HepG2 (cell line): ENCODE measurements at regions not wholly inside any gene's neighbourhood (a gene's known extent, or its start where the extent isn't known, plus 50 kb on each side); places are given as distances from the start of the nearest gene placed in this dataset.
"Not testable (repeated sequence)": the region's sequence is repeated elsewhere in the genome, so short reads cannot be mapped to it uniquely, and the experiment has no call there.

Experiments used
- ATAC-seq: fragments of 200-7000 bp; cut with Tn5 transposase; 3 replicates; pipeline ENCODE4 v1.9.1; 2020; ENCODE audit warnings: mild to moderate bottlenecking, moderate library complexity
- BruUV-seq: library from RNA; stranded (reverse); fragments of 400-500 nt; replicated peaks from 2 replicates; lab custom pipeline; 2021; lab: Mats Ljungman, UMichigan
- CTCF ChIA-PET: fragments of 300-600 bp; formaldehyde crosslinking; extraction: SDS; loops from one replicate; lab custom pipeline; 2021; ENCODE audit warnings: low total read pairs, inconsistent platforms, low intra/inter-chr PET ratio; lab: Yijun Ruan, JAX
- POLR2A ChIA-PET: fragments of 350-600 bp; sonication (Branson Sonifier 250); formaldehyde crosslinking; loops from one replicate; lab custom pipeline; 2020; ENCODE audit warnings: antibody characterized with exemption, inconsistent platforms; lab: Yijun Ruan, JAX
- DNase-seq: peaks from one replicate; pipeline ENCODE4 v3.0.0-alpha.2; 2015; ENCODE audit warnings: low spot score
- FAIRE-seq: peaks from 3 replicates; lab custom pipeline; 2011; peaks lifted over from hg19 to GRCh38; lab: Jason Lieb, UNC
- H2AFZ ChIP-seq: one replicate; pipeline ENCODE4 v1.6.1; 2011; ENCODE audit warnings: low read length, inconsistent platforms
- H3K27ac ChIP-seq: fragments of 300-600 bp; 3 replicates; pipeline ENCODE4 v1.8.0; 2011; ENCODE audit warnings: mixed run types, mild to moderate bottlenecking, mixed read lengths, low read length, inconsistent platforms; ENCODE audit not compliant: insufficient read depth; ENCODE audit errors: extremely low read length
- H3K27me3 ChIP-seq, 2 experiments: fragments of 200-600 bp in 1 of 2; 2 replicates in 1 of 2; 3 replicates in 1 of 2; pipeline versions ENCODE4 v1.6.0 to v1.8.0; 2011; ENCODE audit warnings: low read length in 2 of 2, mild to moderate bottlenecking in 2 of 2, moderate library complexity in 2 of 2, inconsistent platforms in 1 of 2; ENCODE audit not compliant: insufficient read depth in 2 of 2, control insufficient read depth in 1 of 2
- H3K36me3 ChIP-seq, 2 experiments: fragments of 200-600 bp in 1 of 2; replicated peaks in 1 of 2; 2 replicates in 1 of 2; 3 replicates in 1 of 2; pipeline versions ENCODE4 v1.5.1 to v1.8.0; 2011; ENCODE audit warnings: low read length in 2 of 2, inconsistent platforms in 1 of 2; ENCODE audit not compliant: insufficient read depth in 2 of 2, control insufficient read depth in 1 of 2
- H3K4me1 ChIP-seq: 2 replicates; pipeline ENCODE4 v1.5.1; 2012; ENCODE audit warnings: low read length, inconsistent platforms; ENCODE audit not compliant: insufficient read depth
- H3K4me2 ChIP-seq: 2 replicates; pipeline ENCODE4 v1.6.0; 2011; ENCODE audit warnings: low read depth, low read length, inconsistent platforms
- H3K4me3 ChIP-seq, 3 experiments: fragments of 200-600 bp in 1 of 3; sonication (generic), shearing (Covaris generic) in 1 of 3; replicated peaks in 1 of 3; 2 replicates each; pipeline ENCODE4 v1.5.1; 2011 to 2016; ENCODE audit warnings: low read length in 3 of 3, inconsistent platforms in 2 of 3, low read depth in 2 of 3, mild to moderate bottlenecking in 2 of 3, control low read depth in 1 of 3, mixed read lengths in 1 of 3; ENCODE audit not compliant: insufficient read depth in 1 of 3
- H3K79me2 ChIP-seq: one replicate; pipeline ENCODE4 v1.6.1; 2011; ENCODE audit warnings: low read length, inconsistent platforms; ENCODE audit not compliant: insufficient read depth
- H3K9ac ChIP-seq: 2 replicates; pipeline ENCODE4 v1.6.0; 2011; ENCODE audit warnings: mild to moderate bottlenecking, low read depth, low read length, inconsistent platforms; ENCODE audit not compliant: insufficient read depth
- H3K9me3 ChIP-seq: 2 replicates; pipeline ENCODE4 v1.5.1; 2012; ENCODE audit warnings: mild to moderate bottlenecking, low read length
- H4K20me1 ChIP-seq: 2 replicates; pipeline ENCODE4 v1.6.0; 2011; ENCODE audit warnings: inconsistent platforms, mild to moderate bottlenecking, low read length, moderate library complexity; ENCODE audit not compliant: insufficient read depth
- AGO2 ChIP-seq: fragments of 200-400 bp; formaldehyde crosslinking; optimal IDR thresholded peaks from 2 replicates; pipeline ENCODE3; 2017; ENCODE audit warnings: mild to moderate bottlenecking, low read depth, low read length, moderate library complexity
- CEBPG ChIP-seq: IDR thresholded peaks from 2 replicates; pipeline ENCODE4 v1.6.1; 2016
- FLYWCH1 ChIP-seq: sonication (generic); formaldehyde crosslinking; IDR thresholded peaks from 2 replicates; pipeline ENCODE4 v1.8.1; 2023; ENCODE audit warnings: mild to moderate bottlenecking, missing genetic modification reagents
- HNRNPK ChIP-seq: fragments of 200-400 bp; formaldehyde crosslinking; IDR thresholded peaks from 2 replicates; pipeline ENCODE4 v1.6.1; 2018; ENCODE audit warnings: low read length, low read depth, moderate library complexity, mild to moderate bottlenecking; ENCODE audit not compliant: poor library complexity, severe bottlenecking
- MBNL3 ChIP-seq: fragments of 250-450 bp; sonication (Bioruptor Pico); conservative IDR thresholded peaks from 2 replicates; pipeline ENCODE4 v1.8.0; 2022; ENCODE audit warnings: mild to moderate bottlenecking, inconsistent platforms
- PHF5A ChIP-seq: IDR thresholded peaks from one replicate; pipeline ENCODE4 v1.6.1; 2018; ENCODE audit warnings: low read depth, missing genetic modification reagents; ENCODE audit not compliant: unreplicated experiment
- SPEN ChIP-seq: sonication (generic); formaldehyde crosslinking; IDR thresholded peaks from 2 replicates; pipeline ENCODE4 v1.5.1; 2020; ENCODE audit warnings: low read depth, mild to moderate bottlenecking, missing genetic modification reagents
- ZNF354B ChIP-seq: sonication (generic); formaldehyde crosslinking; IDR thresholded peaks from 2 replicates; pipeline ENCODE4 v1.8.0; 2022; ENCODE audit warnings: mild to moderate bottlenecking, missing genetic modification reagents
- ZNF589 ChIP-seq: sonication (generic); formaldehyde crosslinking; conservative IDR thresholded peaks from 2 replicates; pipeline ENCODE4 v1.8.0; 2022; ENCODE audit warnings: mild to moderate bottlenecking, moderate library complexity, missing genetic modification reagents
- ZNF607 ChIP-seq: sonication (generic); formaldehyde crosslinking; IDR thresholded peaks from 2 replicates; pipeline ENCODE4 v1.5.1; 2020; ENCODE audit warnings: missing genetic modification reagents, mild to moderate bottlenecking, borderline replicate concordance
- ZNF644 ChIP-seq: IDR thresholded peaks from 2 replicates; pipeline ENCODE4 v1.6.1; 2016; ENCODE audit warnings: low read depth
- ZNF674 ChIP-seq: sonication (generic); formaldehyde crosslinking; IDR thresholded peaks from 2 replicates; pipeline ENCODE4 v1.5.0; 2020; ENCODE audit warnings: low read depth, mild to moderate bottlenecking, missing genetic modification reagents
- ZNF7 ChIP-seq: IDR thresholded peaks from 2 replicates; pipeline ENCODE4 v1.6.1; 2016; ENCODE audit warnings: missing biosample characterization, missing genetic modification reagents
- ZNF746 ChIP-seq: sonication (generic); formaldehyde crosslinking; IDR thresholded peaks from 2 replicates; pipeline ENCODE4 v1.8.0; 2022; ENCODE audit warnings: mild to moderate bottlenecking, missing genetic modification reagents
- ZSCAN30 ChIP-seq: sonication (generic); formaldehyde crosslinking; IDR thresholded peaks from 2 replicates; pipeline ENCODE4 v1.5.0; 2020; ENCODE audit warnings: mild to moderate bottlenecking, missing genetic modification reagents
- WGBS: methylation state at CpG from one replicate; pipeline ENCODE4 v1.1.6; 2017; ENCODE audit warnings: low lambda C conversion rate; 5-methylcytosine and 5-hydroxymethylcytosine counted together
- in situ Hi-C: cut with HindIII; loops from 2 replicates; pipeline ENCODE4 v1.10.0; 2017; ENCODE audit warnings: low pct_unique_long_range_greater_than_20kb; ENCODE audit not compliant: extremely low pct_ligation_motif_present
- intact Hi-C: fragments of 100-400 bp; cut with micrococcal nuclease; formaldehyde crosslinking; loops from one replicate; pipeline ENCODE4 v1.10.0; 2022; ENCODE audit not compliant: unreplicated experiment
- TF ChIP-seq, protein P1 (sequence below): sonication (generic); formaldehyde crosslinking; IDR thresholded peaks from 2 replicates; pipeline ENCODE4 v1.4.0; 2020; ENCODE audit warnings: missing genetic modification reagents
- TF ChIP-seq, protein P2 (sequence below): sonication (generic); formaldehyde crosslinking; IDR thresholded peaks from 2 replicates; pipeline ENCODE4 v1.8.0; 2022; ENCODE audit warnings: mild to moderate bottlenecking, missing genetic modification reagents, moderate library complexity
- TF ChIP-seq, protein P3 (sequence below): sonication (generic); formaldehyde crosslinking; IDR thresholded peaks from 2 replicates; pipeline ENCODE4 v1.5.0; 2020; ENCODE audit warnings: missing genetic modification reagents
- TF ChIP-seq, protein P4 (sequence below): sonication (generic); formaldehyde crosslinking; IDR thresholded peaks from 2 replicates; pipeline ENCODE4 v1.4.0; 2020; ENCODE audit warnings: missing genetic modification reagents

- WGBS: 85% methylated on average over 1 of the region's 1 CpG
- intact Hi-C loops: no loop called here
These were observed 109.0 kb upstream of the MDM1 start for GRCh38 chr12:68441167-68441566.

GRCh38 chr12:68442353-68442972 is 110.3 kb upstream of the MDM1 start:
- H3K27me3 ChIP-seq, H3K9ac ChIP-seq, H4K20me1 ChIP-seq, H3K27ac ChIP-seq, in situ Hi-C loops, POLR2A ChIA-PET, FAIRE-seq, CTCF ChIA-PET, DNase-seq, intact Hi-C loops, H3K4me2 ChIP-seq, H3K4me3 ChIP-seq, H3K79me2 ChIP-seq, ATAC-seq, H3K4me1 ChIP-seq, H2AFZ ChIP-seq, BruUV-seq, H3K9me3 ChIP-seq, H3K36me3 ChIP-seq: not testable (repeated sequence)
- WGBS: 41% methylated on average over 1 of the region's 3 CpGs

More at GRCh38 chr12:68441167-68441566, 109.0 kb upstream of the MDM1 start:
- ChIA-PET POLR2A (no interaction called here), CTCF (no interaction called here)
- Histone ChIP-seq H3K9ac (no peak overlapping the region), H4K20me1 (no peaks in the 10 kb centered on the region), H3K79me2 (no peaks in the 10 kb centered on the region), H2AFZ (no peak overlapping the region), H3K4me3 (no peak overlapping the region), H3K4me1 (no peaks in the 10 kb centered on the region), H3K27ac (no peak overlapping the region), H3K9me3 (0 out of 2 replicates have a peak, but pooled peaks cover 4% of the 10 kb centered on the region), H3K27me3 (no peaks in the 10 kb centered on the region), H3K36me3 (no peaks in the 10 kb centered on the region), H3K4me2 (no peak overlapping the region)
- no peak for TF ChIP-seq ZNF674 (CRISPR knock-in tag)
- no peak for TF ChIP-seq ZNF354B (CRISPR knock-in tag)
- TF ChIP-seq SPEN (CRISPR knock-in tag): no peak
- no peak for TF ChIP-seq ZNF607 (CRISPR knock-in tag)
- no peak for TF ChIP-seq ZNF7
- no peak for TF ChIP-seq PHF5A
- TF ChIP-seq ZNF644 (CRISPR knock-in tag): no peak
- TF ChIP-seq, protein P1, sequence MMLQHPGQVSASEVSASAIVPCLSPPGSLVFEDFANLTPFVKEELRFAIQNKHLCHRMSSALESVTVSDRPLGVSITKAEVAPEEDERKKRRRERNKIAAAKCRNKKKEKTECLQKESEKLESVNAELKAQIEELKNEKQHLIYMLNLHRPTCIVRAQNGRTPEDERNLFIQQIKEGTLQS: no peak
- no peak for TF ChIP-seq ZNF746 (CRISPR knock-in tag)
- TF ChIP-seq FLYWCH1: no peak
- TF ChIP-seq, protein P2, sequence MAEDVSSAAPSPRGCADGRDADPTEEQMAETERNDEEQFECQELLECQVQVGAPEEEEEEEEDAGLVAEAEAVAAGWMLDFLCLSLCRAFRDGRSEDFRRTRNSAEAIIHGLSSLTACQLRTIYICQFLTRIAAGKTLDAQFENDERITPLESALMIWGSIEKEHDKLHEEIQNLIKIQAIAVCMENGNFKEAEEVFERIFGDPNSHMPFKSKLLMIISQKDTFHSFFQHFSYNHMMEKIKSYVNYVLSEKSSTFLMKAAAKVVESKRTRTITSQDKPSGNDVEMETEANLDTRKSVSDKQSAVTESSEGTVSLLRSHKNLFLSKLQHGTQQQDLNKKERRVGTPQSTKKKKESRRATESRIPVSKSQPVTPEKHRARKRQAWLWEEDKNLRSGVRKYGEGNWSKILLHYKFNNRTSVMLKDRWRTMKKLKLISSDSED (CRISPR knock-in tag): no peak
- TF ChIP-seq ZSCAN30: no peak
- TF ChIP-seq, protein P3, sequence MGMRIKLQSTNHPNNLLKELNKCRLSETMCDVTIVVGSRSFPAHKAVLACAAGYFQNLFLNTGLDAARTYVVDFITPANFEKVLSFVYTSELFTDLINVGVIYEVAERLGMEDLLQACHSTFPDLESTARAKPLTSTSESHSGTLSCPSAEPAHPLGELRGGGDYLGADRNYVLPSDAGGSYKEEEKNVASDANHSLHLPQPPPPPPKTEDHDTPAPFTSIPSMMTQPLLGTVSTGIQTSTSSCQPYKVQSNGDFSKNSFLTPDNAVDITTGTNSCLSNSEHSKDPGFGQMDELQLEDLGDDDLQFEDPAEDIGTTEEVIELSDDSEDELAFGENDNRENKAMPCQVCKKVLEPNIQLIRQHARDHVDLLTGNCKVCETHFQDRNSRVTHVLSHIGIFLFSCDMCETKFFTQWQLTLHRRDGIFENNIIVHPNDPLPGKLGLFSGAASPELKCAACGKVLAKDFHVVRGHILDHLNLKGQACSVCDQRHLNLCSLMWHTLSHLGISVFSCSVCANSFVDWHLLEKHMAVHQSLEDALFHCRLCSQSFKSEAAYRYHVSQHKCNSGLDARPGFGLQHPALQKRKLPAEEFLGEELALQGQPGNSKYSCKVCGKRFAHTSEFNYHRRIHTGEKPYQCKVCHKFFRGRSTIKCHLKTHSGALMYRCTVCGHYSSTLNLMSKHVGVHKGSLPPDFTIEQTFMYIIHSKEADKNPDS (CRISPR knock-in tag): no peak
- TF ChIP-seq HNRNPK: no peak
- no peak for TF ChIP-seq CEBPG (CRISPR knock-in tag)
- TF ChIP-seq AGO2: no peak
- no peak for TF ChIP-seq MBNL3 (CRISPR knock-in tag)
- TF ChIP-seq, protein P4, sequence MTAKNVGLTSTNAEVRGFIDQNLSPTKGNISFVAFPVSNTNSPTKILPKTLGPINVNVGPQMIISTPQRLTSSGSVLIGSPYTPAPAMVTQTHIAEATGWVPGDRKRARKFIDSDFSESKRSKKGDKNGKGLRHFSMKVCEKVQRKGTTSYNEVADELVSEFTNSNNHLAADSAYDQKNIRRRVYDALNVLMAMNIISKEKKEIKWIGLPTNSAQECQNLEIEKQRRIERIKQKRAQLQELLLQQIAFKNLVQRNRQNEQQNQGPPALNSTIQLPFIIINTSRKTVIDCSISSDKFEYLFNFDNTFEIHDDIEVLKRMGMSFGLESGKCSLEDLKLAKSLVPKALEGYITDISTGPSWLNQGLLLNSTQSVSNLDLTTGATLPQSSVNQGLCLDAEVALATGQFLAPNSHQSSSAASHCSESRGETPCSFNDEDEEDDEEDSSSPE (CRISPR knock-in tag): no peak
- TF ChIP-seq ZNF589 (CRISPR knock-in tag): no peak
- no TSS peak for BruUV-seq
- in situ Hi-C loops: no loop called here
- FAIRE-seq (no peak), DNase-seq (no peak), ATAC-seq (no peak)
